ENCODE measurements at regions not wholly inside any gene's neighbourhood (a gene's known extent, or its start where the extent isn't known, plus 50 kb on each side); places are given as distances from the start of the nearest gene placed in this dataset.
A peak's percentile ranks its signal among the peaks of the same experiment; 100 is the strongest.

- CTCF ChIA-PET = interaction anchor here (0.6 kb wide), 1 partner anchor 201 kb away, joined by 4 read pairs; no protein-coding TSS in a partner anchor
- no peak for TF ChIP-seq CTCF (conservative IDR thresholded peaks at IDR 0.05; ENCODE audit: low read depth)
- no peak for DNase-seq (ENCODE audit: low spot score)
- POLR2A ChIA-PET (ENCODE audit: low non-redundant PET) = no interaction called here
- no peak overlapping the region for H3K27ac ChIP-seq
Observed at GRCh38 chr1:232290570-232290969, 339.4 kb downstream of the SIPA1L2 start.

GRCh38 chr1:232287676-232288569, 342.0 kb downstream of the SIPA1L2 start:
- H3K27ac ChIP-seq = peak overlapping the region; percentile 63; the same call in 1 of the 2 replicates
- CTCF ChIA-PET = interaction anchor here (0.6 kb wide), 3 partner anchors 26 to 148 kb away, joined by 3 read pairs; no protein-coding TSS in a partner anchor
- POLR2A ChIA-PET (ENCODE audit: low non-redundant PET) = no interaction called here
- TF ChIP-seq CTCF (conservative IDR thresholded peaks at IDR 0.05; ENCODE audit: low read depth) = no peak
- DNase-seq (ENCODE audit: low spot score) = no peak

GRCh38 chr1:232285138-232285537, 344.8 kb downstream of the SIPA1L2 start:
- TF ChIP-seq CTCF (conservative IDR thresholded peaks at IDR 0.05; ENCODE audit: low read depth) = no peak

GRCh38 chr1:232283864-232284263, 346.1 kb downstream of the SIPA1L2 start:
- CTCF ChIA-PET = no interaction called here
- no peak for DNase-seq (ENCODE audit: low spot score)
- no peak overlapping the region for H3K27ac ChIP-seq
- TF ChIP-seq CTCF (conservative IDR thresholded peaks at IDR 0.05; ENCODE audit: low read depth) = no peak
- POLR2A ChIA-PET (ENCODE audit: low non-redundant PET) = no interaction called here

More at GRCh38 chr1:232285138-232285537, 344.8 kb downstream of the SIPA1L2 start:
- ChIA-PET POLR2A (ENCODE audit: low non-redundant PET) (no interaction called here), CTCF (interaction anchor here (0.9 kb wide), 1 partner anchor 114 kb away, joined by 3 read pairs; no protein-coding TSS in a partner anchor)
- H3K27ac ChIP-seq = no peak overlapping the region
- no peak for DNase-seq (ENCODE audit: low spot score)

GRCh38 chr1:232282498-232282897, 347.4 kb downstream of the SIPA1L2 start:
- H3K27ac ChIP-seq = no peak overlapping the region
- ChIA-PET POLR2A (ENCODE audit: low non-redundant PET) (no interaction called here), CTCF (no interaction called here)
- no peak for TF ChIP-seq CTCF (conservative IDR thresholded peaks at IDR 0.05; ENCODE audit: low read depth)
- DNase-seq (ENCODE audit: low spot score) = no peak

GRCh38 chr1:232280910-232281309, 349.0 kb downstream of the SIPA1L2 start:
- no peak overlapping the region for H3K27ac ChIP-seq
- no peak for DNase-seq (ENCODE audit: low spot score)
- CTCF ChIA-PET = no interaction called here
- no peak for TF ChIP-seq CTCF (conservative IDR thresholded peaks at IDR 0.05; ENCODE audit: low read depth)
- POLR2A ChIA-PET (ENCODE audit: low non-redundant PET) = no interaction called here
